ENCODE measurements at regions not wholly inside any gene's neighbourhood (a gene's known extent, or its start where the extent isn't known, plus 50 kb on each side); places are given as distances from the start of the nearest gene placed in this dataset.

GRCh38 chr18:70822691-70823090, 533.8 kb downstream of the SOCS6 start:
- TF ChIP-seq EZH2phosphoT487 (IDR thresholded peaks at IDR 0.05; ENCODE audit: low read depth, severe bottlenecking, unreplicated experiment) (no peak), CTCF (IDR thresholded peaks at IDR 0.05; ENCODE audit: poor library complexity) (no peak), EZH2 (IDR thresholded peaks at IDR 0.05; ENCODE audit: borderline replicate concordance) (no peak)
